Pancreas (tissue), 10 donors: ENCODE measurements at regions not wholly inside any gene's neighbourhood (a gene's known extent, or its start where the extent isn't known, plus 50 kb on each side); places are given as distances from the start of the nearest gene placed in this dataset.

Experiments
- ATAC-seq, 4 donors: fragments of 200-7000 bp; cut with Tn5 transposase; one replicate each; pipeline versions ENCODE4 v1.8.0 to v1.9.1; 2020; ENCODE audit warnings: mild to moderate bottlenecking in 4 of 4, moderate library complexity in 4 of 4
- DNase-seq, 6 donors: peaks; one replicate each; pipeline ENCODE4 v3.0.0-alpha.2; 2020
- FAIRE-seq: peaks from 2 replicates; lab custom pipeline; 2012; peaks lifted over from hg19 to GRCh38; lab: Jason Lieb, UNC
- H3K27ac ChIP-seq, 4 donors: fragments of 200-600 bp; sonication (generic); 1 replicate in 3 of 4; 2 replicates in 1 of 4; pipeline versions ENCODE4 v1.5.0 to v1.8.0; 2020
- H3K27me3 ChIP-seq, 4 donors: fragments of 200-600 bp; one replicate each; pipeline ENCODE4 v1.8.0; 2021
- H3K36me3 ChIP-seq, 3 donors: fragments of 200-600 bp; sonication (generic) in 1 of 3; one replicate each; pipeline versions ENCODE4 v1.5.0 to v1.8.0; 2020 to 2021
- H3K4me1 ChIP-seq, 3 donors: fragments of 200-600 bp; one replicate each; pipeline ENCODE4 v1.8.0; 2021
- H3K4me3 ChIP-seq, 4 donors: fragments of 200-600 bp; sonication (generic) in 2 of 4; one replicate each; pipeline versions ENCODE4 v1.5.0 to v1.8.0; 2020 to 2021
- H3K9me3 ChIP-seq, 4 donors: fragments of 200-600 bp; one replicate each; pipeline ENCODE4 v1.8.0; 2021
- WGBS, 2 donors: extraction: QIAGEN DNeasy Blood & Tissue Kit; methylation state at CpG; one replicate each; pipeline ENCODE4 v1.1.7; 2013; 5-methylcytosine and 5-hydroxymethylcytosine counted together
- intact Hi-C, 3 donors: fragments of 100-400 bp; cut with DNase I; formaldehyde crosslinking; loops; one replicate each; pipeline versions ENCODE4 v1.11.1 to v1.14.2; 2022
- TF ChIP-seq, protein P1 (sequence below), 4 donors: fragments of 200-600 bp; sonication (generic) in 3 of 4; IDR thresholded peaks; one replicate each; pipeline versions ENCODE4 v1.5.0 to v1.8.0; 2021; ENCODE audit warnings: antibody characterized with exemption in 4 of 4
- donor health status: healthy with polysubstance abuse.
- donor health status: DM: no; HTN: no; CAD: no; lungs with moderate emphysema.
- donor health status: DM: no; HTN: no; CAD: no.
- donor health status: control.
- donor health status: control.
- donor health status: Bipolar disorder and iron deficiency.
- donor health status: DM: yes; HTN: yes; CAD: no.
- donor health status: DM: no; HTN: no; CAD: no.
- donor health status: DM: no; HTN: no; CAD: no.
- donor health status: DM: yes; HTN: yes; CAD: no.

DNA sequence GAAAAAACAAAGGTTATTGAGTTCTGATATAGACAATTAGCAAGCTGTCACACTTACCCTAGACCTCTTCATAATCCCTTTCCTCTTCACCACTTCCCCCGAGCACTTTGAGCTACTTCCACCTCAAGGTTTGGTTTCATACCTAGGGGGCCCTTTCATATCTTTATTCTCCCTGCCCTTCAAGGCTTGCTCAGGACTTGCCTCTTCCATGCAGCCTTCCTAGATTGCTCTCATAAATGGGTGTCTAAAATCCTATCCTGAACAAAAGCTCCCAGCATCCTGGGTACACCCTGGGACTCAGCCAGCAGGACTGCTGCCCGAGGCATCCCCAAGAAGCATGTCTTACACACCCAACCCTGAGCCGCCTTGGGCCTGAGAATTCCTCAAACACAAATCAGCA is 157.3 kb downstream of the C5orf15 start:
- H3K9me3 ChIP-seq = no peaks in the 10 kb centered on the region
- no peak for FAIRE-seq
- intact Hi-C loops = no loop called here
- DNase-seq = no peak
- no peaks in the 10 kb centered on the region for H3K4me1 ChIP-seq
- TF ChIP-seq, protein P1, sequence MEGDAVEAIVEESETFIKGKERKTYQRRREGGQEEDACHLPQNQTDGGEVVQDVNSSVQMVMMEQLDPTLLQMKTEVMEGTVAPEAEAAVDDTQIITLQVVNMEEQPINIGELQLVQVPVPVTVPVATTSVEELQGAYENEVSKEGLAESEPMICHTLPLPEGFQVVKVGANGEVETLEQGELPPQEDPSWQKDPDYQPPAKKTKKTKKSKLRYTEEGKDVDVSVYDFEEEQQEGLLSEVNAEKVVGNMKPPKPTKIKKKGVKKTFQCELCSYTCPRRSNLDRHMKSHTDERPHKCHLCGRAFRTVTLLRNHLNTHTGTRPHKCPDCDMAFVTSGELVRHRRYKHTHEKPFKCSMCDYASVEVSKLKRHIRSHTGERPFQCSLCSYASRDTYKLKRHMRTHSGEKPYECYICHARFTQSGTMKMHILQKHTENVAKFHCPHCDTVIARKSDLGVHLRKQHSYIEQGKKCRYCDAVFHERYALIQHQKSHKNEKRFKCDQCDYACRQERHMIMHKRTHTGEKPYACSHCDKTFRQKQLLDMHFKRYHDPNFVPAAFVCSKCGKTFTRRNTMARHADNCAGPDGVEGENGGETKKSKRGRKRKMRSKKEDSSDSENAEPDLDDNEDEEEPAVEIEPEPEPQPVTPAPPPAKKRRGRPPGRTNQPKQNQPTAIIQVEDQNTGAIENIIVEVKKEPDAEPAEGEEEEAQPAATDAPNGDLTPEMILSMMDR (IDR thresholded peaks at IDR 0.05) = no peak
- H3K4me3 ChIP-seq = no peak overlapping the region
- no peaks in the 10 kb centered on the region for H3K36me3 ChIP-seq
- H3K27me3 ChIP-seq = no peaks in the 10 kb centered on the region
- 87 to 90% methylated on average over 3 of the region's 3 CpGs for WGBS, 2 donors
- ATAC-seq = no peak
- no peak overlapping the region for H3K27ac ChIP-seq

DNA sequence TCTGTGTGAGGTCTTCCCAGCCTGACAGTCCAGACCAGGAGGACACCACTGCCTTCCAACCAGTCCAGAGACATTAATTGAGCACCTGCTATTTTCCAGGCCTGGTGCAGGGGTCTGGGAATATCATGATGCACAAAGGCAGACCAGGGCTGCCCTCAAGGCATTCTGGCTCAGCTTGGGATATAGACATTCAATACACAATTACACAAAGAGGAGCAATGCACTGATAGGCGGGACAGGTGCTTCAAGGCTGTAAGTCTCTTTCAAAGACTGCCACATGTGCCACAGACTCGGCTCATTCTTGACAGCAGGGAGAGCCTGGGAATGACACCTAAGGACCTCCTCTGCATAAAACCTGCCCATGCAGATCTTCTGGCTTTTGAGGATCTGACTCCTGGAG is 158.6 kb downstream of the C5orf15 start:
- 88 to 90% methylated on average over 2 of the region's 2 CpGs for WGBS, 2 donors

DNA sequence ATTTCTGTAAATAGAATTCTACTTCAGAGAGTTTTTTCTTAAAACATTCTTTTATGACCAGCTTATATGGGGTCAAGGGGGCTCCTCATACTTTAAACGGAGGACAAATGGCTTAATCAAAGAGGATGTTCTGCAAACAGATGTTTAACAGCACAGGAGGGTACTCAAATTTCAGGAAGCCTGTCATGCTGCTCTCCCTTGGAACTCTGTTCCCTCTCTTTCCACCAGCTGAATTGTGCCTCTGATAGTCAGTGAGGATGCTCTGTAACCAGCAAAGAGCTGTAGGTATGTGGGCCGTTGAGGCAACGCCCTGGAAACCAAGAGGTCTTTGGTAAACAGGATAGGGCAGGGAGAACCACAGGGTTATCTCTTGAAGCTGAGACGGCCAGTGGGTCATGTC is 161.1 kb downstream of the C5orf15 start:
- 21 to 26% methylated on average over 4 of the region's 4 CpGs for WGBS, 2 donors
- H3K27ac ChIP-seq = no peak overlapping the region
- TF ChIP-seq, protein P1 (IDR thresholded peaks at IDR 0.05) = no peak
- no peaks in the 10 kb centered on the region for H3K9me3 ChIP-seq
- ATAC-seq = no peak
- FAIRE-seq = no peak
- no peaks in the 10 kb centered on the region for H3K4me1 ChIP-seq
- no peaks in the 10 kb centered on the region for H3K27me3 ChIP-seq
- intact Hi-C loops = no loop called here
- no peak for DNase-seq
- no peaks in the 10 kb centered on the region for H3K36me3 ChIP-seq
- H3K4me3 ChIP-seq = no peak overlapping the region

More for the DNA sequence above, 158.6 kb downstream of the C5orf15 start:
- DNase-seq (no peak), ATAC-seq (no peak), FAIRE-seq (no peak)
- no peak overlapping the region for H3K27ac ChIP-seq
- H3K4me3 ChIP-seq = no peak overlapping the region
- TF ChIP-seq, protein P1 (IDR thresholded peaks at IDR 0.05) = no peak
- no peaks in the 10 kb centered on the region for H3K4me1 ChIP-seq
- intact Hi-C loops = no loop called here
- no peaks in the 10 kb centered on the region for H3K9me3 ChIP-seq
- H3K36me3 ChIP-seq = no peaks in the 10 kb centered on the region
- H3K27me3 ChIP-seq = no peaks in the 10 kb centered on the region

DNA sequence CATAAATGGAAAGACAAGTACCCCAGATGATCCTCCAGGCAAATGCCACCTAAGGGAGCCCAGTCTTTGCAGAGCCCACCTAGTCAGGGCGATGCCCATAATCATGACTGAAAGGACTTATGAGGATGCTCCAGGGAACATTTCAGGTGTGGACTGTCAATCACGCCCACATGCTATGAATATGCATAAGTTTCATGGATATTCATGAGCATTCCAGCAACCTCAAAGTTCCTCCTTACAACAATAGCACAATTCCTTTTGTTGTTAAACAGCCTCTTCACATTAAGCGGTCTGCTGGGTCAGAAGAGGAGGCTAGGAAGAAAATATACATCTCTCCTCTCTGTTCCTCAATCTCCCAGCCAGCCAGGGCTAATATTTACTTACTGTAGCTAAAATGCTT is 161.6 kb downstream of the C5orf15 start:
- H3K27me3 ChIP-seq = no peaks in the 10 kb centered on the region
- H3K36me3 ChIP-seq = no peaks in the 10 kb centered on the region
- no peak overlapping the region for H3K27ac ChIP-seq
- no peaks in the 10 kb centered on the region for H3K9me3 ChIP-seq
- TF ChIP-seq, protein P1 (IDR thresholded peaks at IDR 0.05) = no peak
- 45 to 50% methylated on average over 3 of the region's 3 CpGs for WGBS, 2 donors
- FAIRE-seq (no peak), DNase-seq (no peak), ATAC-seq (no peak)
- H3K4me1 ChIP-seq = no peaks in the 10 kb centered on the region
- intact Hi-C loops = no loop called here
- no peak overlapping the region for H3K4me3 ChIP-seq

DNA sequence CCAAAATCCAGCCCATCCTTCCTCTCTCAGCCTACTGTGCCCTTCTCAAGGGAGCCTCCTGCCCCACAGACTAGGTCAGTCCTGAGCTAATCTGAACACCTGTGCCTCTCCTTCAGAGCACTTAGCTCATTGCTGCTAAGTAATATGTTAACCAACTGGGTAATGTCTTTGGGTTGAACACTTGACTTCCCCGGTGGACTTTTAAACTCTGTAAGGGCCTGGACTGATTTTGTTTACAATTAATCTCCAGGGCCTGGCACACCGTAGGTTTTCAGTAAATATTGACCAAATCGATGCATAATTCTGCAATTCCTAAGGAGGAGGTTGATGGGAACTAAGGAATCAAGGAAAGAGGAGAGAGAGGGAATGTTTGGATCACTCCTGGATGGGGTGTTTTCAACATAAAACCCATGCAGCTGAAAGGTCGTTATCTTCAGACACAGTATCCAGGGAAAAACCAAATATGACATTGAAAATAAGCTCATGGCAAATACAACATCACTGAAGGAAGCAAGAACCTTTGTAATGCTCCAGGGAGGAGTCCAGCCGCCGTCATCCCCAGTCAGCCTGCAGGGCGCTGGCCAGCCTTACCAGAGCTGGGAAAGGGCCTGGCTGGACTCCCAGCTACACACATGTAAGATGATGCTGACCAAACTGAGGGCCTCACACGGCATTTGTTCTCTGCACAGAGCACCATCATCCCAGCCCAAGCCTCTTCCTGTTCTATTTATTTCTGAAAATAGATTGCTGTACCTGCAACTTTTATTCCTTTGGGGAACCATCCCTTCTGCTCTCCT is 166.3 kb downstream of the C5orf15 start:
- peak in 2 of 6 donors; percentile 24 to 47 for DNase-seq
- 15 to 34% methylated on average over 8 of the region's 8 CpGs for WGBS, 2 donors

More for the DNA sequence above, 166.3 kb downstream of the C5orf15 start:
- intact Hi-C loops = no loop called here
- H3K36me3 ChIP-seq = no peaks in the 10 kb centered on the region
- ATAC-seq (peak; percentile 63 to 75 (median 68)), FAIRE-seq (no peak)
- TF ChIP-seq, protein P1 (IDR thresholded peaks at IDR 0.05) = no peak
- no peaks in the 10 kb centered on the region for H3K4me1 ChIP-seq
- H3K4me3 ChIP-seq = no peak overlapping the region
- no peaks in the 10 kb centered on the region for H3K27me3 ChIP-seq
- no peak overlapping the region for H3K27ac ChIP-seq
- H3K9me3 ChIP-seq = no peaks in the 10 kb centered on the region
